HG02610 (cell line): ENCODE measurements at regions not wholly inside any gene's neighbourhood (a gene's known extent, or its start where the extent isn't known, plus 50 kb on each side); places are given as distances from the start of the nearest gene placed in this dataset.

ENCODE experiments used
- ATAC-seq: cut with Tn5 transposase; IDR thresholded peaks from one replicate; pipeline ENCODE4 v1.9.1; 2021; ENCODE audit warnings: mild to moderate bottlenecking, moderate library complexity; ENCODE audit not compliant: unreplicated experiment

GRCh38 chr12:125954362-125954761, 889.1 kb downstream of the AACS start:
- ATAC-seq: no peak

- ATAC-seq: no peak
Measured at GRCh38 chr12:125956186-125956585, 891.0 kb downstream of the AACS start.

DNA sequence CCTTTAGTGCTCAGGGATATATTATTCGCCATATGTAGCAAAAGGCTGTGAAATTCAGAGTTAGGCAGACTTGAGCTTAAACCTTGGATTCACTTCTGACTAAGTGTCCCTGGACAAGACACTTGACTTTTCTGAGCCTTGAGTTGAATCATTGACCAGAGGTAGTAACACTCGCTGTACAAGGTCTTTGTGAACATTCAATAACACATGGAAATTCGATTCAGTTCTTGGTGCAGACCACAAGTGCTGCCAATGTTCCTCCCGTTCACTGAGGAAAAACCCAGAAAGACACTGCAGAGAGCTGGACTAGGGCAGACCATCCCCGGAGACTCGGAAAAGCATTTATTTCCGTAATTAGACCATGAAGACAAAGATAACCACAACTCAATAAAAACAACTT, 901.4 kb downstream of the AACS start:
- ATAC-seq: no peak

- no peak for ATAC-seq
Measured at GRCh38 chr12:125968413-125968812, 903.2 kb downstream of the AACS start.

- no peak for ATAC-seq
Measured at GRCh38 chr12:125971981-125972380, 906.7 kb downstream of the AACS start.

DNA sequence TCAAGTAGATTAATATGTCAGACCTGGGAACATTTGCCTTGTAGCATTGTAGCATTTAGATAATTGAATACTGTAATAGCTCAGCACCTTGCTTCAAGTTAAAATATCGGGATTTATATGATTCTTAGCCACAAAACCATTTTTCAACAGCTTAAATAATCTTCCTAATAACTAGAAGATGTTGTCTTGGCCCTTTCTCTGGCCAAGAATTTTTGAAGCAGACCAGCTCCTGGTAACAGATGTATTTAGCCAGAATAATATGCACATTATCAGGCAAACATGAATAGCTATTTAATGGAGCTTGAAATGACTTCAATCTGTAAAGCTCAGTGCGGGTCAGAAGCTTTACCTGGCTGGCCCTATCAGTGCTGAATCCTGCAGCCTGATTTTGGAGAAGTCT, 913.1 kb downstream of the AACS start:
- no peak for ATAC-seq

DNA sequence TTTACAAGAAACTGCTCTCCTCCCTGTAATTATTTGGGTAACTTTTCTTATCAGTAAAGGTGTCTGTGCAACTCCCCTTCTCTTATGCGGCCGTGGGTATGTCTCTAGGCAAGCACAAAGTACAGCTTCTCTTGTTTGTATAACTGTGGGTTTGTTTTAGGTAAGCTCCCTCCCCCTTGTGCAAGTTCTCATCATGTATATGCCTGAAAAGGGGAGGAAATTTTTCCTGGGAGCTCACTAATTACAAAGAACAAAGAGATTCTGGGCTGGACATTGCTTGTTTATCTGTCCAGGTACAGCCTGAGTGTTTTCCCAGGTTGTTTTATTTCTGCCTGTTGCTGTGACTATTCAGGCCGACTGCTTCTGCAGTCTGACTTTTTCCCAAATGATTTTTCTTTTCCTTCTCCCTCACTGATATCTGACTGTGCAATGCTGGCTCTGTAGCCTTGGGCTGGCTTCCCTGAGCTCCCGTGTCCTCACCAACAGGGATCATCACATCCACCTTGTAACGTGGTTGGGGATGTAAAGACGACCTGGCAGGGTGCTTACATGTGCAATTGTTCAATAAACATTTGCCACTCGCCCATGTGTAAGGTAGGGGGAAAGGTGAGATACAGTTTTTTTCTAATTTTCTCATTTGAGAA, 916.5 kb downstream of the AACS start:
- ATAC-seq: no peak

- no peak for ATAC-seq
Measured at GRCh38 chr12:125983094-125983783, 918.0 kb downstream of the AACS start.

DNA sequence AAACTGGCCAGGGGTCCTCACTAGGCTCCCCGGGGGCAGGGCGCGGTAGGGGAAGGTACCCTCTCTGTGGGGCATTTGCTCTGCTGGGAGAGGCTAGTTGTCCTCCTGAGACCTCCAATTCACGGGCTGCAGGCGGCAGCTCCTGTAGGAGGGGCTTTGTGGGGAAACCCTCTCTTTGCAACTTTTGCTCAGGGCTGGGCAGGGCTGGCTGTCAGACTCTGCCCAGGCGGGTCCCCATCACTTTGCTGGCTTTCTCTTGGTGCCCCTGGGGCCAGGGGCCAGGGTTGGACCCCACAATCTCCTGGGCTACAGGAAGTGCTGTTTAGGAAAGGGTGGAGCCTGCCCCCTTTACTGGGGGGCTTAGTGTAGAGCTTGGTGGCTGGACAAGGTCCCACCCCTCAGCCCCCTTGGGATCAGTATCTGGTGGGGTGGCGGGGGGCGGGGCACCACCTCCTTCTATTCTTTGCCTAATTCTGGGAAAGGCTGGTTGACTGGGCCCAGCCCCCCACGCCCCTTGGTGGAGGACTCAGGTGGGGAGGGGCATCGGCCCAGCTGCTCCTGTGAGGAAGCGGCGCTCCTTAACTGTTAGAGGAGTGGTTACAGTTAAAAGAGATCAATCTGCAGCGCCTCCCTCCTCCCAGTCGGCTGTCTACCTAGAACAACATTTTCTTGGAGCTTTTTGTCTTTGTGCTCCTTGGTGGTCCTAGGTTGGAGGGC, 918.7 kb downstream of the AACS start:
- no peak for ATAC-seq

DNA sequence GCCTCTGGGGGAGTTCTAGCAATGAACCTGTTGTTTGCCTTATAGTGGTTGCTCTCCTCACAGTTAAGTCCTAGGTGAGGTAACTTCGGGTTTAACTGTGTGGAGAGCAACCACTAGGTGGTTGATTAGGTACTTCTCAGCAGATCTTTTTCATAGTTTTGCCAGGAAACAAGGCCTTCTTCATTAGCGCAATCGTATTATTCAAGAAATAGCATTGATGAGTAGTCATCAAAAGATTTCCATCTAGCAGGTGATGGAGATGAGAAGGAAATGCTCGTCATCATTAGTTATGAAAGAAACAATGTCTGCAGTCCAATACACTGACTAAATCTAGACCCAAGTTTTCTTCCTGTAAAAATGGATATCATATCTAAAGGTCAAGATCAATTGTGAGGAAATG, 923.3 kb downstream of the AACS start:
- ATAC-seq: no peak

DNA sequence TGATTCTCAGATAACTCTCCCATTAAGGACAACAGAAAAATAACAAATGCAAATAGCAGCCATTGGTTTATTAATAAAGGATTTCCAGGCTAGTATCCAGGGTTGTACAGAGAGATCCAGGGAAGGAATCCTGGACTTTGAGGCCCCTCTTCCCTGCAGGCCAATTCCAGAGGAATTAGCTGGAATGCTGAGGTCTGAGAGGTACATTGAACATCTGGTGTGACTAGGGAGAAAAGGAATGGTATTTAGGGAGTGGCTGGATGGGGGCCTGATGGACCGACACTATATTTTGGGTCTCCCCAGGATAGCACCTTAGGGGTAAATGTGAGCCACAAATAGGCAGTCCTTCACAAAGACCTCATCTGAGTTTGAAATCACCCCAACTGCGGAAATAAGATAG, 924.5 kb downstream of the AACS start:
- no peak for ATAC-seq

- no peak for ATAC-seq
Measured at GRCh38 chr12:125996443-125996842, 931.2 kb downstream of the AACS start.

DNA sequence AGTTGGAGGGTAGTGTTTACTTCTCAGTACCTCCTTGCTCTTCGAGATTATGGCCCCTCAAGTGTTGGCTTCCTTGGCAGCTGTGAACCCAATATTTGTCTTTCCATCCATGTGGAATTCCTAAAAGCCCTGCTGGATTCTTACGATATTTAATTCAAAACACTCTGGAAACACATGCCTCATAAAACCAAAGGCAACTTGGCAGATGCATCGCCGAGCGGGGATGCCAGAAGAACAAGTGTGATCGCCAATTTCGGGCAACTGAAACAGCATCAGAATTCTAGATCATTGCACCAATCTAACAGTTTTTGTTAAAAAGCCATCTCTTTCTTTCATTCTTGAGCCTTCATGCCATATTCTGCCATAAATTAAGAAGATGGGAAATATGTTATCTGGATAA, 934.4 kb downstream of the AACS start:
- no peak for ATAC-seq

GRCh38 chr12:126019385-126019784, 954.1 kb downstream of the AACS start:
- ATAC-seq: no peak

DNA sequence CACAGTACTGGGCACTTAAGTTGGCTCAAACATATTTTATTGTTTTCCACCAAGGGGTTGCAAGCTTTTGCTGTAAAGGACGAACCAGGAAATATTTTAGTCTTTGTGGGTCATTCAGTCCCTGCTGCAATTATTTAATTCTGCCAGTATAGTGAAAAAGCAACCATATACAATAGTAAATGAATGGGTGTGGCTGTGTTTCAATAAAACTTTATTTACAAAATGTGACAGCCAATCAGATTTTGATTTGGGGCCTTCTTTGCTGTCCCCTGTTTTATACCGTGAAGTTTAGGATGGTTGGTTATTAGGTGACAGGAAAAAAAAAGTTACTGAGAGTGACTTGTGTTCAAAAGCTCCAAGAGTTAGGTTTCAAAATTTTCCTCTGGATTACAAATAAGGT, 956.4 kb downstream of the AACS start:
- no peak for ATAC-seq

DNA sequence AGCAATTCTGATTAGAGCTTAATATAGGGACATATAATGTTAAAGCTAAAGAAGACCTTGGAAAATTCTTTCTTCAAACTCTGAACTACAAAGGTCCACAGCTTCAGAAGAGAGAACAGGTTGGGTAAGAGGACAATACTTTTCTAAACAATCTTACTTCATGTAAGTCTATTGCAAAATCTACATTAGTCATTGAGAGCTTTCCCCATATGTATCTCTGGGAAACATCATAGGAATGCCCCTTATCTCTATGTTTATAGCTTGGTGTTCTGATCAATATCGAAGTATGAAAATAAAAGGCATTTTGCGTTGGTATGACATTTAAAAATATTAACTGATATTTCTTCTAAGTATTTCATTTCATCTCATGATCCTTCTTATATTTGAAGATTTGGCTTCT, 962.6 kb downstream of the AACS start:
- ATAC-seq: no peak

GRCh38 chr12:126030573-126030972, 965.3 kb downstream of the AACS start:
- ATAC-seq: no peak

DNA sequence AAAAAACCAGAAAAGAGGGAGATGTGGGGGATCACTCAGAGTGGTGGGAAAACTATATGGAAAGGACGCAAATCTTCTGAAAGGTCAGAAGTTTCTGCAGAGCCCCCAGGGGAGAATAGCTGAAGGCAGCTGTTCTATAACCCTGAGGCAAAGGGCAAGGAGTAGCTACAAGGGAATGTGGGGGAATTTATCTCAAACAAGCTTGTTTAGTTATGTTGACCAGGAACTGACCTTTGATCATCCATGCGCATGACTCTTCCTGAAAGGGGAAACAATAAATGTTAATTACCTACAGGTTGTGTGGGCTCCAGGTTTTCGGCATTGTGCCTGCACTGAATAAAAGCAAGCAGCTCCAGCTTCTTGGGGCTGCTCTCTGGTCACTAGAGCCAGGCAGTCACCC, 968.5 kb downstream of the AACS start:
- ATAC-seq: no peak

DNA sequence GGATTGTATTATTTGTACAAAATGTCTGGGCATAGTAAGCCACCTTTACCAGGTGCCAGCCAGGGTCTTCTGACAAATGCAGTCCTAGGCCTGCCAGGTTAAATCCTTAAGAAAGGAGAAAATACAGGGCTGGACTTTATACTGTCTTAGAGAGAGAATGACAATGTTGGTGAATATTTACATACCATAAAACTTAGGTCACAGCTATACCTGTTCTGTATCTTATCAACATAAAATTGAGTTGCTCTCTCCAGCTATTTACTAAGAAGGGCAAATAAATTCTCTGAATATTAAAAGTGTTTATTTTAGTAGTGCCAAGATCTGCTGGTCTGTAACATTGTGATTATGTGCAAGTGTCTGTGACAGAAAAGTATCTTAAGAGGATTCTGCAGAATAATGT, 971.1 kb downstream of the AACS start:
- no peak for ATAC-seq

DNA sequence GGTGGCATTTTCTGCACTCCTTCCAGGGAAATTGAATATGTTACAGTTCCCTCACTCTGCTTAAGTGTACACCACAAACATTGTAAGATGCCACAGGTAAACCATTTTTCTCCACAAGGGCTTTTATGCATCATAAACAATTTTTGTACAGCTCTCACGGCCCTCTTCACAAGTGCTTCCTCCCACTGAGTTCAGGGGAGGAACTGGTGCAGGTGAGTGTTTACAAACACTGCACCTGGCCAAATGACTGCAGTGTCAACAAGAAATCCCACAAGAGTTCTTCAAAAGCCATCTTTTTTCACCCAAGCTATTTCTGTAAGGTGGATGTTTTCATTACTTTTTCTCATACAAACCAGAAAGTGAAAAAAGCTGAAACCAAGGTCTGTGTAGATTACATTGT, 973.2 kb downstream of the AACS start:
- no peak for ATAC-seq

- ATAC-seq: no peak
Measured at GRCh38 chr12:126040307-126040706, 975.1 kb downstream of the AACS start.

- ATAC-seq: no peak
Measured at GRCh38 chr12:126042286-126042685, 977.1 kb downstream of the AACS start.
